Ishikawa (cell line): ENCODE measurements at regions not wholly inside any gene's neighbourhood (a gene's known extent, or its start where the extent isn't known, plus 50 kb on each side); places are given as distances from the start of the nearest gene placed in this dataset.

Experiments
- CREB1 ChIP-seq: IDR thresholded peaks from 2 replicates; pipeline ENCODE4 v1.6.1; 2012; ENCODE audit warnings: low read depth
- EGR1 ChIP-seq: IDR thresholded peaks from 2 replicates; pipeline ENCODE4 v1.6.1; 2012
- EP300 ChIP-seq: IDR thresholded peaks from 2 replicates; pipeline ENCODE4 v1.6.1; 2012; ENCODE audit warnings: borderline replicate concordance
- FOXM1 ChIP-seq: IDR thresholded peaks from 2 replicates; pipeline ENCODE4 v1.6.1; 2012; ENCODE audit warnings: low read depth, borderline replicate concordance
- NFIC ChIP-seq: IDR thresholded peaks from 2 replicates; pipeline ENCODE4 v1.6.1; 2012
- RAD21 ChIP-seq: IDR thresholded peaks from 2 replicates; pipeline ENCODE4 v1.6.1; 2012; ENCODE audit warnings: low read depth
- TAF1 ChIP-seq: IDR thresholded peaks from 2 replicates; pipeline ENCODE4 v1.6.1; 2012; ENCODE audit warnings: low read depth, mild to moderate bottlenecking
- TEAD4 ChIP-seq: IDR thresholded peaks from 2 replicates; pipeline ENCODE4 v1.6.1; 2012
- YY1 ChIP-seq: IDR thresholded peaks from 2 replicates; pipeline ENCODE4 v1.6.1; 2012; ENCODE audit warnings: low read depth
- ZBTB7A ChIP-seq: IDR thresholded peaks from 2 replicates; pipeline ENCODE4 v1.6.1; 2012; ENCODE audit warnings: low read depth
- TF ChIP-seq, protein P1 (sequence below): IDR thresholded peaks from 2 replicates; pipeline ENCODE4 v1.6.1; 2012; ENCODE audit warnings: low read depth, mild to moderate bottlenecking
- TF ChIP-seq, protein P2 (sequence below): IDR thresholded peaks from 2 replicates; pipeline ENCODE4 v1.6.1; 2012
- TF ChIP-seq, protein P3 (sequence below): IDR thresholded peaks from 2 replicates; pipeline ENCODE4 v1.6.1; 2012

DNA sequence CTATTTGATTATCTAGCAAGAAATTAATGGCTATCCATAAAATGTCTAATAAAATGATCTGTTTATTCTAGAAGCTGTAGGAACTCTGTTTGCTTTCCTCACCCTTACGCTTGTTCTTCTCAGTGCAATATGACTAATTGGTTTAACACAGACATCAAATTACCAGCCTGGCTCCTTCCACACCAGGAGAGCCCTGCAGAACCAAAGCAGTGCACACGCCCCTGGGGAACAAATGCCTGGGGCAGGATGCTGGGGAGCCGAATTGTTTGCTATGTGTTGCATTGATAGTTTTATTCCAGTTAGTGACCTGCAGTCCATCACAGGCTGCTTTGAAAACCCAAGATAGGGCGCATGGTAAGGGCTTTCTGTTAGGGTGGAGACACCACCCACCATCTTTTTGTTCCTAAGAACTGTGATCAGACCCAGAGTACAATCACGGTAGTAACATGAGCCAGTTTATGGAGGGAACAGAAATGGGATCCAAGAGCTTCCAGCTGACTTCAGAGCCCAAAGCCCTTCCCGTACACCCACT is 126.4 kb upstream of the CD93 start:
- TF ChIP-seq EP300 (no peak), ZBTB7A (no peak), RAD21 (no peak), FOXM1 (no peak), CREB1 (no peak), TAF1 (no peak), EGR1 (no peak), TEAD4 (no peak), YY1 (no peak), NFIC (no peak)
- TF ChIP-seq, protein P1, sequence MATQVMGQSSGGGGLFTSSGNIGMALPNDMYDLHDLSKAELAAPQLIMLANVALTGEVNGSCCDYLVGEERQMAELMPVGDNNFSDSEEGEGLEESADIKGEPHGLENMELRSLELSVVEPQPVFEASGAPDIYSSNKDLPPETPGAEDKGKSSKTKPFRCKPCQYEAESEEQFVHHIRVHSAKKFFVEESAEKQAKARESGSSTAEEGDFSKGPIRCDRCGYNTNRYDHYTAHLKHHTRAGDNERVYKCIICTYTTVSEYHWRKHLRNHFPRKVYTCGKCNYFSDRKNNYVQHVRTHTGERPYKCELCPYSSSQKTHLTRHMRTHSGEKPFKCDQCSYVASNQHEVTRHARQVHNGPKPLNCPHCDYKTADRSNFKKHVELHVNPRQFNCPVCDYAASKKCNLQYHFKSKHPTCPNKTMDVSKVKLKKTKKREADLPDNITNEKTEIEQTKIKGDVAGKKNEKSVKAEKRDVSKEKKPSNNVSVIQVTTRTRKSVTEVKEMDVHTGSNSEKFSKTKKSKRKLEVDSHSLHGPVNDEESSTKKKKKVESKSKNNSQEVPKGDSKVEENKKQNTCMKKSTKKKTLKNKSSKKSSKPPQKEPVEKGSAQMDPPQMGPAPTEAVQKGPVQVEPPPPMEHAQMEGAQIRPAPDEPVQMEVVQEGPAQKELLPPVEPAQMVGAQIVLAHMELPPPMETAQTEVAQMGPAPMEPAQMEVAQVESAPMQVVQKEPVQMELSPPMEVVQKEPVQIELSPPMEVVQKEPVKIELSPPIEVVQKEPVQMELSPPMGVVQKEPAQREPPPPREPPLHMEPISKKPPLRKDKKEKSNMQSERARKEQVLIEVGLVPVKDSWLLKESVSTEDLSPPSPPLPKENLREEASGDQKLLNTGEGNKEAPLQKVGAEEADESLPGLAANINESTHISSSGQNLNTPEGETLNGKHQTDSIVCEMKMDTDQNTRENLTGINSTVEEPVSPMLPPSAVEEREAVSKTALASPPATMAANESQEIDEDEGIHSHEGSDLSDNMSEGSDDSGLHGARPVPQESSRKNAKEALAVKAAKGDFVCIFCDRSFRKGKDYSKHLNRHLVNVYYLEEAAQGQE: no peak
- TF ChIP-seq, protein P2, sequence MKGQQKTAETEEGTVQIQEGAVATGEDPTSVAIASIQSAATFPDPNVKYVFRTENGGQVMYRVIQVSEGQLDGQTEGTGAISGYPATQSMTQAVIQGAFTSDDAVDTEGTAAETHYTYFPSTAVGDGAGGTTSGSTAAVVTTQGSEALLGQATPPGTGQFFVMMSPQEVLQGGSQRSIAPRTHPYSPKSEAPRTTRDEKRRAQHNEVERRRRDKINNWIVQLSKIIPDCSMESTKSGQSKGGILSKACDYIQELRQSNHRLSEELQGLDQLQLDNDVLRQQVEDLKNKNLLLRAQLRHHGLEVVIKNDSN: no peak
- TF ChIP-seq, protein P3, sequence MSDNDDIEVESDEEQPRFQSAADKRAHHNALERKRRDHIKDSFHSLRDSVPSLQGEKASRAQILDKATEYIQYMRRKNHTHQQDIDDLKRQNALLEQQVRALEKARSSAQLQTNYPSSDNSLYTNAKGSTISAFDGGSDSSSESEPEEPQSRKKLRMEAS: no peak
